ENCODE measurements at regions not wholly inside any gene's neighbourhood (a gene's known extent, or its start where the extent isn't known, plus 50 kb on each side); places are given as distances from the start of the nearest gene placed in this dataset.

DNA sequence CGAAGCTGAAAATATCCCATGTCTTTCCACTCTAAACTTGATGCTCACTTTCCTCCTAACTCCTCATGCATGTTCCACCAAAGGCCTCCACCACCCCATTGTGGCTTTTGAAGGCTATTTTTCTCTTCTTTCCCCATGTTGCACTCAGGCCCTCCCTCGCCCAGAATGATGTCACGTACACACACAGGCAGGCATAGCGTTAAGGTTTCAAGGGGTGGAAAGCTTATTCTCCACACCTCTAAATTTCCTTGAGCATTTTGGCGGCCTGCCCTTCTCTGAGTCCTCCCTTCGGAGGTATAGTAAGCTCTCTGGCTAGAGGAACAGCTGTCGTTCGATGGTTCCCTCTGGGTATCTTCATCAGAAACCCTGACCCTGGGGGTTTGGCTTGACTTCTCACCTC, 673.5 kb downstream of the ACTL7B start:
- ChIA-PET CTCF (no interaction called here), POLR2A (ENCODE audit: unreplicated experiment) (no interaction called here)
- Histone ChIP-seq H4K20me1 (ENCODE audit: insufficient read depth, low read length) (no peaks in the 10 kb centered on the region), H2AK5ac (ENCODE audit: low read depth, low read length) (peak overlapping the region; percentile 10; the same call in 1 of the 2 replicates), H3K23ac (ENCODE audit: low read depth, low read length) (no peak overlapping the region), H4K91ac (ENCODE audit: insufficient read depth, low read depth, low read length) (no peak overlapping the region), H4K5ac (ENCODE audit: low read depth, low read length) (no peak overlapping the region), H2BK120ac (ENCODE audit: low read depth, low read length) (peak overlapping the region; percentile 37; the same call in 1 of the 2 replicates), H3K9me1 (ENCODE audit: insufficient read depth, low read length) (peaks cover 11% of the 10 kb centered on the region), H4K8ac (ENCODE audit: low read depth in 2 of 2, low read length in 2 of 2) (no peak overlapping the region), H3K9ac (ENCODE audit: low read depth, low read length) (no peak overlapping the region), H2BK20ac (ENCODE audit: low read depth, low read length) (0 out of 2 replicates have a peak overlapping the region, but pooled peaks have one; percentile 23), H3K14ac (replicated peaks; ENCODE audit: low read depth, low read length) (no peak overlapping the region), H3K4me2 (ENCODE audit: low read depth, low read length) (no peak overlapping the region), H2AK9ac (replicated peaks; ENCODE audit: low read depth, low read length, poor library complexity) (no peak overlapping the region), H3K27ac (ENCODE audit: insufficient read depth, low read length) (no peak overlapping the region), H3K27me3 (ENCODE audit: control insufficient read depth, insufficient read depth, low read length) (no peaks in the 10 kb centered on the region), H2AFZ (replicated peaks; ENCODE audit: low read length, poor library complexity) (no peak overlapping the region), H3K4me1 (ENCODE audit: control insufficient read depth, insufficient read depth, low read length) (peaks cover 2% of the 10 kb centered on the region), H3K4ac (ENCODE audit: low read depth, low read length) (peak overlapping the region; percentile 30; the same call in 1 of the 2 replicates), H3K79me1 (ENCODE audit: low read depth in 1 of 2, low read length in 2 of 2) (no peaks in the 10 kb centered on the region), H3K36me3 (ENCODE audit: control insufficient read depth, insufficient read depth, low read length) (no peaks in the 10 kb centered on the region), H3K9me3 (ENCODE audit: control insufficient read depth, insufficient read depth, low read length) (no peaks in the 10 kb centered on the region), H3K18ac (ENCODE audit: low read depth, low read length) (no peak overlapping the region), H2BK15ac (ENCODE audit: low read depth, low read length) (no peak overlapping the region), H3K4me3 (ENCODE audit: insufficient read depth, low read depth, low read length) (no peak overlapping the region), H3K56ac (ENCODE audit: extremely low read depth, insufficient read depth, low read length) (no peak overlapping the region), H2BK5ac (ENCODE audit: low read depth, low read length, poor library complexity, severe bottlenecking) (no peak overlapping the region)
- in situ Hi-C loops (cut with MboI; ENCODE audit: low sequenced_read_pairs) = no loop called here
- intact Hi-C loops (cut with micrococcal nuclease) = no loop called here
- no peak for ATAC-seq (ENCODE audit: low read depth)
- TF ChIP-seq MAZ (IDR thresholded peaks at IDR 0.05; ENCODE audit: borderline replicate concordance, low read depth, low read length) (no peak), NFE2L2 (IDR thresholded peaks at IDR 0.05; ENCODE audit: low read depth, low read length) (no peak), CEBPB (IDR thresholded peaks at IDR 0.05; ENCODE audit: low read depth, low read length) (no peak), RAD21 (IDR thresholded peaks at IDR 0.05; ENCODE audit: low read length) (no peak), POLR2A (IDR thresholded peaks at IDR 0.05; ENCODE audit: low read depth, low read length) (no peak), MAFK (IDR thresholded peaks at IDR 0.05; ENCODE audit: low read depth, low read length) (no peak), MXI1 (IDR thresholded peaks at IDR 0.05; ENCODE audit: borderline replicate concordance, low read depth, low read length) (no peak), BHLHE40 (IDR thresholded peaks at IDR 0.05; ENCODE audit: low read depth, low read length) (no peak)
- DNase-seq = no peak
- BruUV-seq (replicated peaks) = no TSS peak
- WGBS, 2 experiments (ENCODE audit: extremely low coverage in 2 of 2, insufficient read length in 1 of 2) = no CpG with 5 or more reads among the region's 8 CpGs
- dilution Hi-C loops (cut with HindIII; ENCODE audit: low sequenced_read_pairs, unreplicated experiment) = no loop called here
